SU-DHL-6 (cell line): ENCODE measurements at regions not wholly inside any gene's neighbourhood (a gene's known extent, or its start where the extent isn't known, plus 50 kb on each side); places are given as distances from the start of the nearest gene placed in this dataset.

ENCODE experiments used
- CTCF ChIP-seq: fragments of 200-600 bp; sonication (generic); IDR thresholded peaks from one replicate; pipeline ENCODE4 v1.5.1; 2017; ENCODE audit warnings: antibody characterized with exemption, mild to moderate bottlenecking, low read length, moderate library complexity; ENCODE audit not compliant: insufficient read depth, poor library complexity, severe bottlenecking
- EZH2phosphoT487 ChIP-seq: fragments of 200-600 bp; sonication (generic), shearing (Covaris generic); conservative IDR thresholded peaks from 2 replicates; pipeline ENCODE4 v1.6.1; 2018; ENCODE audit warnings: mild to moderate bottlenecking, antibody characterized with exemption, low read length, moderate library complexity, mixed read lengths

DNA sequence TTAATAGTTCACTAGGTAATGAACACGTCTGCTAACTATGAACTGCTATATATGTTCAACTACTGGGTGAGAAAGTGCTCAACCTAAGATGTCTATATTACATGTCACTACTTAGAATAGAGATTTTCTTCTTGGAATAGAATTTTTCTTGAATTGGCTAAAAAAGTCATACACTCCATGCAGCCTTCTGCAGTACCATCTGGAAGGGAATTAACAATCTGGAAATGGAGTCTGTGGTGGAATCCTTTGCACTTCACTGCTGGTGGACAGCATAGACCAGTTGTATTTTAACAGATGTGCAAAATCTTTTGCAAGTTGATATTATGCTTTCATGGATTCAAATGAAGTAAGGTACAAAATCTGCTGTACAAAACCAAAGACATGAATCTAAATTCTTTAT lies 799.6 kb downstream of the KCNJ3 start:
- TF ChIP-seq CTCF (no peak), EZH2phosphoT487 (no peak)
